ENCODE measurements at regions not wholly inside any gene's neighbourhood (a gene's known extent, or its start where the extent isn't known, plus 50 kb on each side); places are given as distances from the start of the nearest gene placed in this dataset.

DNA sequence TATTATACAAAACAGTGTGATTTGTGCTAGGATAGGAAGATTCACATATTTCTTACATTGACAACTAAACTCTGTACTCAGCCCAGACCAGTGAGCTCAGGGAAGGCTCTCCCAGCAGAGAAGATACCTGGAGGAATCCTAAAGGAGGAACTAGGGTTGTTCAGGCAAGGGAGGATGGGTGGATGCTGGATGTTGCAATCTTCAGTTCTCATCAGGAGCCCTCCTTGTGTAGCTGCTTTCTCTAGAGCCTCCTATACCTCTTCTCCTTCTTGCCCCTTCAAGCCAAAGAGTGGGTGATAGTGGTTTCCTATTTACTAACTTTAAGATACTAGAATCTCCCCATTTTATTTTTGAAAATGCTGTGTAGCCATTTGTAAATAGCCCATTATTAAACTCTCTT is 117.3 kb downstream of the NKX6-1 start:
- no peaks in the 10 kb centered on the region; the same call in 1 of the 2 replicates for H3K9me3 Mint-ChIP-seq
- H3K27me3 Mint-ChIP-seq (ENCODE audit: insufficient read depth): peaks cover 2% of the 10 kb centered on the region; the same call in 1 of the 2 replicates
- no peak overlapping the region for H3K27ac Mint-ChIP-seq
- no peak for DNase-seq
- H3K4me1 Mint-ChIP-seq (ENCODE audit: low read depth): no peaks in the 10 kb centered on the region
- TF ChIP-seq, protein P1, sequence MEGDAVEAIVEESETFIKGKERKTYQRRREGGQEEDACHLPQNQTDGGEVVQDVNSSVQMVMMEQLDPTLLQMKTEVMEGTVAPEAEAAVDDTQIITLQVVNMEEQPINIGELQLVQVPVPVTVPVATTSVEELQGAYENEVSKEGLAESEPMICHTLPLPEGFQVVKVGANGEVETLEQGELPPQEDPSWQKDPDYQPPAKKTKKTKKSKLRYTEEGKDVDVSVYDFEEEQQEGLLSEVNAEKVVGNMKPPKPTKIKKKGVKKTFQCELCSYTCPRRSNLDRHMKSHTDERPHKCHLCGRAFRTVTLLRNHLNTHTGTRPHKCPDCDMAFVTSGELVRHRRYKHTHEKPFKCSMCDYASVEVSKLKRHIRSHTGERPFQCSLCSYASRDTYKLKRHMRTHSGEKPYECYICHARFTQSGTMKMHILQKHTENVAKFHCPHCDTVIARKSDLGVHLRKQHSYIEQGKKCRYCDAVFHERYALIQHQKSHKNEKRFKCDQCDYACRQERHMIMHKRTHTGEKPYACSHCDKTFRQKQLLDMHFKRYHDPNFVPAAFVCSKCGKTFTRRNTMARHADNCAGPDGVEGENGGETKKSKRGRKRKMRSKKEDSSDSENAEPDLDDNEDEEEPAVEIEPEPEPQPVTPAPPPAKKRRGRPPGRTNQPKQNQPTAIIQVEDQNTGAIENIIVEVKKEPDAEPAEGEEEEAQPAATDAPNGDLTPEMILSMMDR (IDR thresholded peaks at IDR 0.05): no peak
- no peak overlapping the region for H3K4me3 Mint-ChIP-seq
- H3K36me3 Mint-ChIP-seq (ENCODE audit: low read depth): no peaks in the 10 kb centered on the region

DNA sequence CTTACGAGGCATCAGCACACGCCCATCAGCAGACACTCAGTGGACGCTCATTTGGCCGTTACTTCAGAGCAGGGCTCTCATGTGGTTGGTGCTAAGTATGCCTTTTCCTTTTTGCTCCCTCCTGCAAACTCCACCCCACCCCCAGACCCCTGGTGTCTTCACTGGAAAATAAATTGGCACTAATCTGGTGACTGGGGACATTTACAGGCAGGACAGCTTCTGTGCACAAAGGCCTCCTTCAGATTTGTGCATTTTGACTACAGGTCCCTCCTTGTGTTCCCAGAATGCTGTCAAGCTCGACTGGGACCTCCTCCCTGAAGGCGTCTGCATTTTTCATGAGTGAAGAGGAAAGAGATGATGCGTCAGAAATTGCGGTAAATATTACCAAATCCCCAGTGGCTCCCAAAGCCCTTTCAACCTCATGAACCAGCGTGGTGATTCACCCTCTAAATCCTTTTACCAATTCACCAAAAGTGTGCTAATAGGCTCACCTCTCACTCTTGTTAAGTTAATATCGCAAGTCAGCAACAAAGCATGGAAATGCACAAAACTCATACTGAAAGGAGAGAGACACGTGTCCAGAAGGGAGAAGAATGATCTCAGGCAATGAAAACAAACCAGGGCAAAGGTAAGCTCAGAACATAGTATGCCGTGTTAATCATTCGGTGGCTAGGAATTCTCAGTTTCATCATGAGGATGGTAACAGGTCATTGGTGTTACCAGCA is 119.0 kb downstream of the NKX6-1 start:
- TF ChIP-seq, protein P1 (IDR thresholded peaks at IDR 0.05): no peak
- H3K36me3 Mint-ChIP-seq (ENCODE audit: low read depth): no peaks in the 10 kb centered on the region
- H3K4me1 Mint-ChIP-seq (ENCODE audit: low read depth): no peaks in the 10 kb centered on the region
- no peak overlapping the region for H3K27ac Mint-ChIP-seq
- H3K4me3 Mint-ChIP-seq: no peak overlapping the region
- no peaks in the 10 kb centered on the region for H3K27me3 Mint-ChIP-seq (ENCODE audit: insufficient read depth)
- no peaks in the 10 kb centered on the region; the same call in 1 of the 2 replicates for H3K9me3 Mint-ChIP-seq
- no peak for DNase-seq

DNA sequence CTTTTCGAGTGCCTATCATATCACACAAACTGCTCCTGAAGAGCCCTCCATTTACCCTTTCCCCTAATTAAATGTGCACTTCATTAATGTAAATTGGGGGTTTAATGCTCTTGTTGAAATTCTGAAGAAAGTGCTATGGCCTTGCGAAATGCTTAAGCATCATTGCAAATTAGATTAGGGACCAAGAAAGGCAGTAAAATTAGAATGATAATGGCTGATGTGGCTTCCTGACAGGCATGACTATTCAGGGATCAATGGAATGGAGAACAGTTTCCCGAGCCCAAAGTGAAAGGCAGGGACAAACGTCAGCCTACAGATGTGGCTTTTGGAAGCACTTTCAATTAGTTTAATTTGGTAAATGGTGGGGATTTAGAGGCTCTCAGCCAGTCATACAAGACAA is 120.1 kb downstream of the NKX6-1 start:
- Mint-ChIP-seq H3K4me3 (no peak overlapping the region), H3K36me3 (ENCODE audit: low read depth) (no peaks in the 10 kb centered on the region), H3K27ac (no peak overlapping the region), H3K27me3 (ENCODE audit: insufficient read depth) (no peaks in the 10 kb centered on the region), H3K9me3 (no peaks in the 10 kb centered on the region; the same call in 1 of the 2 replicates), H3K4me1 (ENCODE audit: low read depth) (no peaks in the 10 kb centered on the region)
- TF ChIP-seq, protein P1 (IDR thresholded peaks at IDR 0.05): no peak
- DNase-seq: no peak

DNA sequence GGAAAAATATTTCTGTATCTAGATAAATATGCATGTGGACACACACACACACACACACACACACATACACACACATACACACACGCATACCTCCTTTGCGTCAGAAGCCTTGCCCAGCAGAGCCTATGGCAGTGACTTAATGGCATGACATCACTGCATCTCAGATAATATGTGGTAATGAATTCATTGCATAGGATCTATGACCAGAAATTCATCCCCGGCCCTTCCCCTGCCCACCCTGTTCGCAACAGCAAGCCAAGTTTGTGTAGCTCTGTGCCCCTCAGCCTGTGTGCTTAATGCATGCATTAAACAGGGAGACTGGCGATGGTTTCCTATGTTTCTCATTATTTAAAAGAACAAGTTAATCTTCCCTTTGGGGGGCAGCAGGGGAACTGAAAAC is 120.7 kb downstream of the NKX6-1 start:
- TF ChIP-seq, protein P1 (IDR thresholded peaks at IDR 0.05): no peak
- no peak for DNase-seq
- no peaks in the 10 kb centered on the region for H3K36me3 Mint-ChIP-seq (ENCODE audit: low read depth)
- no peaks in the 10 kb centered on the region for H3K27me3 Mint-ChIP-seq (ENCODE audit: insufficient read depth)
- H3K4me1 Mint-ChIP-seq (ENCODE audit: low read depth): no peaks in the 10 kb centered on the region
- H3K4me3 Mint-ChIP-seq: no peak overlapping the region
- H3K9me3 Mint-ChIP-seq: no peaks in the 10 kb centered on the region; the same call in 1 of the 2 replicates
- H3K27ac Mint-ChIP-seq: no peak overlapping the region

DNA sequence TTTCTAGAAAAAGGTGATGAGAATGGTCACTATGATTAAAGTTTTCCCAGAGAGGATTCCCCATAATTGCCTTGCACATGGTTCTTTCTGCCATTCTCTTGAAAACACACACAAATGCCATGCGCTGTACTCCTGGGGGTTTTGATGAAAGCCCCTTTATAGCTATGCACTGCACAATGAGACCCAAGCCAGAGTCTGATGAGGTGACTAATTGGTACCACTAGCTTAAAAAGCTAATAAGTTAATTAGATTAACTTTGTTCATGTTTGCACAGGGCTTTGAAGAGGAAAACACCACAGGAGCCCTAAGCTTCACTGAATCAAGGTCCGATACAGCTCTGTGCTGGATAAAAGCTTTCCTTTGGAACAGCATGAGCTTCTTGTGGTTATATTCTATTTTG is 132.2 kb downstream of the NKX6-1 start:
- no peak for DNase-seq
- H3K4me3 Mint-ChIP-seq: no peak overlapping the region
- no peaks in the 10 kb centered on the region for H3K27me3 Mint-ChIP-seq (ENCODE audit: insufficient read depth)
- TF ChIP-seq, protein P1 (IDR thresholded peaks at IDR 0.05): no peak
- H3K9me3 Mint-ChIP-seq: peaks cover 7% of the 10 kb centered on the region
- no peaks in the 10 kb centered on the region for H3K36me3 Mint-ChIP-seq (ENCODE audit: low read depth)
- no peaks in the 10 kb centered on the region for H3K4me1 Mint-ChIP-seq (ENCODE audit: low read depth)
- no peak overlapping the region for H3K27ac Mint-ChIP-seq

Data from HFFc6 (cell line).